ENCODE measurements at regions not wholly inside any gene's neighbourhood (a gene's known extent, or its start where the extent isn't known, plus 50 kb on each side); places are given as distances from the start of the nearest gene placed in this dataset.
"Not testable (repeated sequence)": the region's sequence is repeated elsewhere in the genome, so short reads cannot be mapped to it uniquely, and the experiment has no call there.

- not testable (repeated sequence) for DNase-seq (ENCODE audit: low read depth in 2 of 2)
These were observed 51.7 kb downstream of the PPIAL4C start for GRCh38 chr1:149635290-149635899.

GRCh38 chr1:149636286-149637122 lies 52.9 kb downstream of the PPIAL4C start:
- DNase-seq (ENCODE audit: low read depth in 2 of 2), result peak; percentile 84 to 86

GRCh38 chr1:149638481-149638880 lies 54.8 kb downstream of the PPIAL4C start:
- not testable (repeated sequence) for DNase-seq (ENCODE audit: low read depth in 2 of 2)

GRCh38 chr1:149638901-149639658 lies 55.4 kb downstream of the PPIAL4C start:
- DNase-seq (ENCODE audit: low read depth in 2 of 2), result not testable (repeated sequence)

GRCh38 chr1:149641179-149641578 lies 57.5 kb downstream of the PPIAL4C start:
- not testable (repeated sequence) for DNase-seq (ENCODE audit: low read depth in 2 of 2)

GRCh38 chr1:149644818-149645217 lies 61.2 kb downstream of the PPIAL4C start:
- DNase-seq (ENCODE audit: low read depth in 2 of 2), result not testable (repeated sequence)

- not testable (repeated sequence) for DNase-seq (ENCODE audit: low read depth in 2 of 2)
These were observed 62.8 kb downstream of the PPIAL4C start for GRCh38 chr1:149646360-149647017.

- DNase-seq (ENCODE audit: low read depth in 2 of 2), result not testable (repeated sequence)
These were observed 63.3 kb downstream of the PPIAL4C start for GRCh38 chr1:149647018-149647373.

GRCh38 chr1:149657750-149658149 lies 74.1 kb downstream of the PPIAL4C start:
- not testable (repeated sequence) for DNase-seq (ENCODE audit: low read depth in 2 of 2)

GRCh38 chr1:149658175-149658574 lies 74.5 kb downstream of the PPIAL4C start:
- not testable (repeated sequence) for DNase-seq (ENCODE audit: low read depth in 2 of 2)

- not testable (repeated sequence) for DNase-seq (ENCODE audit: low read depth in 2 of 2)
These were observed 81.0 kb downstream of the PPIAL4C start for GRCh38 chr1:149664624-149665023.

- not testable (repeated sequence) for DNase-seq (ENCODE audit: low read depth in 2 of 2)
These were observed 81.4 kb downstream of the PPIAL4C start for GRCh38 chr1:149665033-149665432.

- DNase-seq (ENCODE audit: low read depth in 2 of 2), result not testable (repeated sequence)
These were observed 81.9 kb downstream of the PPIAL4C start for GRCh38 chr1:149665528-149665927.

- DNase-seq (ENCODE audit: low read depth in 2 of 2), result not testable (repeated sequence)
These were observed 89.7 kb downstream of the PPIAL4C start for GRCh38 chr1:149673231-149673909.

- DNase-seq (ENCODE audit: low read depth in 2 of 2), result not testable (repeated sequence)
These were observed 91.3 kb downstream of the PPIAL4C start for GRCh38 chr1:149674921-149675320.

- not testable (repeated sequence) for DNase-seq (ENCODE audit: low read depth in 2 of 2)
These were observed 93.7 kb downstream of the PPIAL4C start for GRCh38 chr1:149677359-149677758.

- not testable (repeated sequence) for DNase-seq (ENCODE audit: low read depth in 2 of 2)
These were observed 95.8 kb upstream of the FCGR1A start for GRCh38 chr1:149686593-149687238.

GRCh38 chr1:149691399-149691798 lies 91.1 kb upstream of the FCGR1A start:
- DNase-seq (ENCODE audit: low read depth in 2 of 2), result not testable (repeated sequence)

- DNase-seq (ENCODE audit: low read depth in 2 of 2), result not testable (repeated sequence)
These were observed 89.5 kb upstream of the FCGR1A start for GRCh38 chr1:149692804-149693539.

GRCh38 chr1:149695066-149695465 lies 87.4 kb upstream of the FCGR1A start:
- DNase-seq (ENCODE audit: low read depth in 2 of 2), result not testable (repeated sequence)
